SK-N-MC (cell line): ENCODE measurements at regions not wholly inside any gene's neighbourhood (a gene's known extent, or its start where the extent isn't known, plus 50 kb on each side); places are given as distances from the start of the nearest gene placed in this dataset.
"Not testable (repeated sequence)": the region's sequence is repeated elsewhere in the genome, so short reads cannot be mapped to it uniquely, and the experiment has no call there.

ENCODE experiments used
- DNase-seq: peaks from one replicate; pipeline ENCODE4 v3.0.0-alpha.2; 2011; ENCODE audit warnings: low read depth, low spot score
- H3K27ac ChIP-seq: fragments of 200-600 bp; sonication (generic); 2 replicates; pipeline ENCODE4 v1.5.1; 2016; ENCODE audit warnings: mixed run types
- H3K36me3 ChIP-seq: fragments of 200-600 bp; sonication (generic); 2 replicates; pipeline ENCODE4 v1.6.1; 2017; ENCODE audit warnings: antibody characterized with exemption, low read length, mixed read lengths; ENCODE audit not compliant: insufficient read depth
- H3K4me3 ChIP-seq: fragments of 200-600 bp; sonication (generic); 2 replicates; pipeline ENCODE4 v1.5.1; 2016
- H3K9ac ChIP-seq: fragments of 200-600 bp; sonication (generic); 2 replicates; pipeline ENCODE4 v1.8.0; 2017; ENCODE audit warnings: mixed run types, mixed read lengths; ENCODE audit not compliant: insufficient read length
- H3K9me3 ChIP-seq: fragments of 200-600 bp; sonication (generic); 2 replicates; pipeline ENCODE4 v1.6.1; 2017; ENCODE audit warnings: low read depth, mild to moderate bottlenecking, antibody characterized with exemption, low read length, moderate library complexity, mixed read lengths
- EZH2 ChIP-seq: fragments of 200-600 bp; sonication (generic); IDR thresholded peaks from one replicate; pipeline ENCODE4 v1.6.1; 2017; ENCODE audit warnings: antibody characterized with exemption
- FOXP2 ChIP-seq: optimal IDR thresholded peaks from 2 replicates; pipeline ENCODE3; 2011; ENCODE audit warnings: mild to moderate bottlenecking, moderate library complexity; ENCODE audit not compliant: insufficient read depth; ENCODE audit errors: extremely low read length, control extremely low read depth
- POLR2AphosphoS5 ChIP-seq: IDR thresholded peaks from 2 replicates; pipeline ENCODE4 v1.6.1; 2012; ENCODE audit warnings: mild to moderate bottlenecking, low read depth, low read length, borderline replicate concordance

- Histone ChIP-seq H3K9me3 (no peaks in the 10 kb centered on the region), H3K4me3 (no peak overlapping the region), H3K27ac (no peak overlapping the region), H3K36me3 (no peaks in the 10 kb centered on the region), H3K9ac (no peak overlapping the region)
- TF ChIP-seq EZH2 (no peak), FOXP2 (no peak), POLR2AphosphoS5 (no peak)
- no peak for DNase-seq
Measured at GRCh38 chr5:91302958-91303357, 80.2 kb downstream of the ARRDC3 start.

GRCh38 chr5:91302305-91302704, 80.8 kb downstream of the ARRDC3 start:
- no peaks in the 10 kb centered on the region for H3K9me3 ChIP-seq
- no peak for DNase-seq
- TF ChIP-seq EZH2 = no peak
- no peak for TF ChIP-seq FOXP2
- TF ChIP-seq POLR2AphosphoS5 = no peak
- no peak overlapping the region for H3K9ac ChIP-seq
- H3K27ac ChIP-seq = no peak overlapping the region
- H3K4me3 ChIP-seq = no peak overlapping the region
- no peaks in the 10 kb centered on the region for H3K36me3 ChIP-seq

- Histone ChIP-seq H3K9me3 (no peaks in the 10 kb centered on the region), H3K36me3 (no peaks in the 10 kb centered on the region), H3K9ac (no peak overlapping the region), H3K27ac (no peak overlapping the region), H3K4me3 (no peak overlapping the region)
- TF ChIP-seq POLR2AphosphoS5 (no peak), EZH2 (no peak)
- no peak for DNase-seq
Measured at GRCh38 chr5:91301106-91301846, 81.8 kb downstream of the ARRDC3 start.

- no peak for DNase-seq
- H3K27ac ChIP-seq = no peak overlapping the region
- no peak overlapping the region for H3K9ac ChIP-seq
- no peaks in the 10 kb centered on the region for H3K36me3 ChIP-seq
- no peak overlapping the region for H3K4me3 ChIP-seq
- no peaks in the 10 kb centered on the region for H3K9me3 ChIP-seq
- TF ChIP-seq POLR2AphosphoS5 = no peak
- TF ChIP-seq EZH2 = no peak
- TF ChIP-seq FOXP2 = no peak
Measured at GRCh38 chr5:91297994-91298393, 85.1 kb downstream of the ARRDC3 start.

- Histone ChIP-seq H3K4me3 (no peak overlapping the region), H3K36me3 (no peaks in the 10 kb centered on the region), H3K9me3 (no peaks in the 10 kb centered on the region), H3K9ac (no peak overlapping the region), H3K27ac (no peak overlapping the region)
- no peak for DNase-seq
- TF ChIP-seq POLR2AphosphoS5 = no peak
- no peak for TF ChIP-seq EZH2
- no peak for TF ChIP-seq FOXP2
Measured at GRCh38 chr5:91296674-91297143, 86.4 kb downstream of the ARRDC3 start.

- DNase-seq, H3K9me3 ChIP-seq, H3K4me3 ChIP-seq, H3K27ac ChIP-seq, H3K9ac ChIP-seq, H3K36me3 ChIP-seq: not testable (repeated sequence)
Measured at GRCh38 chr5:91296102-91296501, 87.0 kb downstream of the ARRDC3 start.

GRCh38 chr5:91293131-91293530, 90.0 kb downstream of the ARRDC3 start:
- TF ChIP-seq FOXP2 (no peak), EZH2 (no peak), POLR2AphosphoS5 (no peak)
- Histone ChIP-seq H3K36me3 (no peaks in the 10 kb centered on the region), H3K9ac (no peak overlapping the region), H3K4me3 (no peak overlapping the region), H3K9me3 (no peaks in the 10 kb centered on the region), H3K27ac (no peak overlapping the region)
- DNase-seq = no peak

GRCh38 chr5:91291628-91292569, 91.2 kb downstream of the ARRDC3 start:
- Histone ChIP-seq H3K4me3 (no peak overlapping the region), H3K9ac (no peak overlapping the region), H3K36me3 (no peaks in the 10 kb centered on the region), H3K27ac (no peak overlapping the region), H3K9me3 (no peaks in the 10 kb centered on the region)
- DNase-seq = no peak
- TF ChIP-seq FOXP2 = no peak
- no peak for TF ChIP-seq POLR2AphosphoS5
- TF ChIP-seq EZH2 = no peak

- peak; percentile 30 for DNase-seq
- Histone ChIP-seq H3K4me3 (no peak overlapping the region), H3K9me3 (no peaks in the 10 kb centered on the region), H3K36me3 (no peaks in the 10 kb centered on the region), H3K9ac (no peak overlapping the region), H3K27ac (no peak overlapping the region)
- TF ChIP-seq EZH2 (no peak), POLR2AphosphoS5 (no peak), FOXP2 (no peak)
Measured at GRCh38 chr5:91288118-91288916, 94.8 kb downstream of the ARRDC3 start.

- H3K27ac ChIP-seq, H3K9me3 ChIP-seq: not testable (repeated sequence)
Measured at GRCh38 chr5:91285062-91285461, 98.1 kb downstream of the ARRDC3 start.

More at GRCh38 chr5:91285062-91285461, 98.1 kb downstream of the ARRDC3 start:
- not testable (repeated sequence) for DNase-seq, H3K9ac ChIP-seq, H3K36me3 ChIP-seq, H3K4me3 ChIP-seq
